ENCODE measurements at regions not wholly inside any gene's neighbourhood (a gene's known extent, or its start where the extent isn't known, plus 50 kb on each side); places are given as distances from the start of the nearest gene placed in this dataset.

DNA sequence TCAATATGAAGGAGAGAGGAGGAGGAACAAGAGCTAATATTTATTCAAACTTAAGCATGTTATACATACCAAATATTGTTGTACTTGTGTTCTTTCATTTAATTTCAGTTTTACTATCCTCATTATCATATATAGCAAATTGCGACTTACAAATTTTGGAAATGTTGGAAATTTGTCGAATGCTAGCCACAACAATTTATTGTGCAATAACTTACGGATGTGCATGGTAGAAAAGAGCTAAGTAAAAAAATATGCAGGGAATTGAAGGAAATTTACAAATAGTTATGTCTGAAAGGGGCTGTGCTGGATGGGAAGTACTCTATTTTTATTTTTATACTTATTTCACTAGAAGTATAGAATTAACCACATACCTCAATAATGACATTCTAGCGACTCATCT lies 376.3 kb downstream of the PCDH20 start:
- Histone ChIP-seq H3K36me3 (ENCODE audit: control insufficient read depth in 2 of 2, insufficient read depth in 2 of 2, low read length in 1 of 2) (no peaks in the 10 kb centered on the region), H4K20me1 (ENCODE audit: control insufficient read depth, insufficient read depth) (no peaks in the 10 kb centered on the region), H3K9ac (ENCODE audit: control insufficient read depth, insufficient read depth, low read length) (no peak overlapping the region), H3K4me2 (ENCODE audit: control insufficient read depth, insufficient read depth) (no peak overlapping the region), H3K27ac (ENCODE audit: control insufficient read depth, insufficient read depth) (no peak overlapping the region), H3K4me3 (no peak overlapping the region), H3K4me1 (ENCODE audit: control insufficient read depth, insufficient read depth, low read length) (no peaks in the 10 kb centered on the region), H3K9me3 (replicated peaks; ENCODE audit: control insufficient read depth, insufficient read depth, low read length) (no peaks in the 10 kb centered on the region), H3K27me3 (replicated peaks in 1 of 2; ENCODE audit: control insufficient read depth in 2 of 2, insufficient read depth in 2 of 2, low read length in 1 of 2) (no peaks in the 10 kb centered on the region), H2AFZ (ENCODE audit: control insufficient read depth, low read depth, low read length) (no peak overlapping the region), H3K79me2 (ENCODE audit: control insufficient read depth, insufficient read depth, low read length) (no peaks in the 10 kb centered on the region)
- 46% methylated on average over 4 of the region's 4 CpGs for WGBS (ENCODE audit: insufficient coverage, insufficient replicate concordance, low lambda C conversion rate, missing lambda C conversion rate)
- TF ChIP-seq YY1 (IDR thresholded peaks at IDR 0.05; ENCODE audit: low read depth, low read length) (no peak), CHD4 (IDR thresholded peaks at IDR 0.05) (no peak)
- FAIRE-seq (no peak), DNase-seq (ENCODE audit: low read depth, low spot score) (no peak), ATAC-seq (no peak)
- intact Hi-C loops (cut with micrococcal nuclease; ENCODE audit: unreplicated experiment) (no loop called here), in situ Hi-C loops (cut with MboI) (no loop called here)
- ChIA-PET SMC1A (ENCODE audit: uncharacterized antibody, unreplicated experiment) (interaction anchor here (0.9 kb wide), 1 partner anchor 24 kb away, joined by 3 read pairs; no protein-coding TSS in a partner anchor), POLR2A (no interaction called here), CTCF (interaction anchor here (1.0 kb wide), 1 partner anchor 9 kb away, joined by 3 read pairs; no protein-coding TSS in a partner anchor), RAD21 (ENCODE audit: unreplicated experiment) (no interaction called here)
- BruUV-seq (replicated peaks), result no TSS peak

DNA sequence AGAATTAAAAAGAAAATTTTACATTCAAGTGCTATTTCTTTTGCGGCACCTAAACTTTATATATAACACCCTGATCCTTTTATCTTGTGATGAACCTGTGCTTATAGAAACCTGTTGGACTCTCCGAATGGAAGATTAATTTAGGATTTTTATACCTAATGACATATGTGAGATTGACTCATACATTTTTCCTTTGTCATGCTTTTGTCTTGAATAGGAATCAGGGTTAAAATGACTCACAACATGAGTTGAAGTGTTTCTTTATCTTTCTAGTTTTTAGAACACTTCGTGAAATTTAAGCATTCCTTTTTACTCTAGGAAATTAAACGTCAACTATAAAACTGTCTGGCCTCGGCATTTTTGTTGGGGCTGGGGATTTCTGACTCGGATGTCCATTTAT lies 378.9 kb downstream of the PCDH20 start:
- ChIA-PET SMC1A (ENCODE audit: uncharacterized antibody, unreplicated experiment) (no interaction called here), RAD21 (ENCODE audit: unreplicated experiment) (no interaction called here), POLR2A (no interaction called here), CTCF (no interaction called here)
- Histone ChIP-seq H3K27me3 (replicated peaks in 1 of 2; ENCODE audit: control insufficient read depth in 2 of 2, insufficient read depth in 2 of 2, low read length in 1 of 2) (no peaks in the 10 kb centered on the region), H3K9ac (ENCODE audit: control insufficient read depth, insufficient read depth, low read length) (no peak overlapping the region), H3K4me1 (ENCODE audit: control insufficient read depth, insufficient read depth, low read length) (no peaks in the 10 kb centered on the region), H3K27ac (ENCODE audit: control insufficient read depth, insufficient read depth) (no peak overlapping the region), H3K36me3 (ENCODE audit: control insufficient read depth in 2 of 2, insufficient read depth in 2 of 2, low read length in 1 of 2) (no peaks in the 10 kb centered on the region), H2AFZ (ENCODE audit: control insufficient read depth, low read depth, low read length) (no peak overlapping the region), H4K20me1 (ENCODE audit: control insufficient read depth, insufficient read depth) (no peaks in the 10 kb centered on the region), H3K4me2 (ENCODE audit: control insufficient read depth, insufficient read depth) (no peak overlapping the region), H3K79me2 (ENCODE audit: control insufficient read depth, insufficient read depth, low read length) (no peaks in the 10 kb centered on the region), H3K9me3 (replicated peaks; ENCODE audit: control insufficient read depth, insufficient read depth, low read length) (no peaks in the 10 kb centered on the region), H3K4me3 (no peak overlapping the region)
- FAIRE-seq, result no peak
- TF ChIP-seq GABPA (IDR thresholded peaks at IDR 0.05; ENCODE audit: low read depth) (no peak), SIX5 (IDR thresholded peaks at IDR 0.05; ENCODE audit: low read depth, low read length, severe bottlenecking) (no peak), IKZF2 (IDR thresholded peaks at IDR 0.05) (no peak)
- ATAC-seq, result no peak
- intact Hi-C loops (cut with micrococcal nuclease; ENCODE audit: unreplicated experiment) (no loop called here), in situ Hi-C loops (cut with MboI) (no loop called here)
- BruUV-seq (replicated peaks), result no TSS peak
- DNase-seq (ENCODE audit: low read depth, low spot score), result no peak
- WGBS (ENCODE audit: insufficient coverage, insufficient replicate concordance, low lambda C conversion rate, missing lambda C conversion rate), result 24% methylated on average over 6 of the region's 6 CpGs

Data from GM12878 (cell line).